ENCODE measurements at regions not wholly inside any gene's neighbourhood (a gene's known extent, or its start where the extent isn't known, plus 50 kb on each side); places are given as distances from the start of the nearest gene placed in this dataset.
"Not testable (repeated sequence)": the region's sequence is repeated elsewhere in the genome, so short reads cannot be mapped to it uniquely, and the experiment has no call there.

DNA sequence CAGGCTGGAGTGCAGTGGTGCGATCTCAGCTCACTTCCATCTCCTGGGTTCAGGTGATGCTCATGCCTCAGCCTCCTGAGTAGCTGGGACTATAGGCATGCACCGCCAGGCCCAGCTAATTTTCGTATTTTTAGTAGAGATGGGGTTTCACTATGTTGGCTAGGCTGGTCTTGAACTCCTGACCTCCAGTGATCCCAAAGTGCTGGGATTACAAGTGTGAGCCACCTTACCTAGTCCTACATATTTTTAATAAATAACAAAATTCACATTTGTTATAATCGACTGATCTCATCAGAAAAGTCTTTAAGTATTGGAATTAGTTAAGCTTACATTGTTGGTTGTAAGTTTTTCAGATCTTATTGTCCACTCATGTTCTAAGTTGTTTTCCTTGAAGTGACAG, 83.4 kb upstream of the TPTE start:
- H3K4me2 ChIP-seq (ENCODE audit: low read depth, low read length); H3K27ac ChIP-seq (ENCODE audit: insufficient read depth, low read length); H2AK9ac ChIP-seq (replicated peaks; ENCODE audit: low read depth, low read length, poor library complexity); intact Hi-C loops (cut with micrococcal nuclease); H2BK20ac ChIP-seq (ENCODE audit: low read depth, low read length); H4K5ac ChIP-seq (ENCODE audit: low read depth, low read length); H4K8ac ChIP-seq (ENCODE audit: low read depth in 2 of 2, low read length in 2 of 2); H2BK5ac ChIP-seq (ENCODE audit: low read depth, low read length, poor library complexity, severe bottlenecking); H3K79me1 ChIP-seq (ENCODE audit: low read depth in 1 of 2, low read length in 2 of 2); H4K20me1 ChIP-seq (ENCODE audit: insufficient read depth, low read length); CTCF ChIA-PET; ATAC-seq (ENCODE audit: low read depth); H3K4me3 ChIP-seq (ENCODE audit: insufficient read depth, low read depth, low read length); H3K14ac ChIP-seq (replicated peaks; ENCODE audit: low read depth, low read length); POLR2A ChIA-PET (ENCODE audit: unreplicated experiment); H3K23ac ChIP-seq (ENCODE audit: low read depth, low read length); H2AFZ ChIP-seq (replicated peaks; ENCODE audit: low read length, poor library complexity); H4K91ac ChIP-seq (ENCODE audit: insufficient read depth, low read depth, low read length); H3K27me3 ChIP-seq (ENCODE audit: control insufficient read depth, insufficient read depth, low read length); H3K4ac ChIP-seq (ENCODE audit: low read depth, low read length); H2BK15ac ChIP-seq (ENCODE audit: low read depth, low read length); H2BK120ac ChIP-seq (ENCODE audit: low read depth, low read length); H3K4me1 ChIP-seq (ENCODE audit: control insufficient read depth, insufficient read depth, low read length); H3K18ac ChIP-seq (ENCODE audit: low read depth, low read length); H3K36me3 ChIP-seq (ENCODE audit: control insufficient read depth, insufficient read depth, low read length); H3K9me1 ChIP-seq (ENCODE audit: insufficient read depth, low read length); DNase-seq; H3K9ac ChIP-seq (ENCODE audit: low read depth, low read length); H3K56ac ChIP-seq (ENCODE audit: extremely low read depth, insufficient read depth, low read length); in situ Hi-C loops (cut with MboI; ENCODE audit: low sequenced_read_pairs); BruUV-seq (replicated peaks); H2AK5ac ChIP-seq (ENCODE audit: low read depth, low read length); dilution Hi-C loops (cut with HindIII; ENCODE audit: low sequenced_read_pairs, unreplicated experiment): not testable (repeated sequence)
- WGBS, 2 experiments (ENCODE audit: extremely low coverage in 2 of 2, insufficient read length in 1 of 2): no CpG with 5 or more reads among the region's 4 CpGs
- H3K9me3 ChIP-seq (ENCODE audit: control insufficient read depth, insufficient read depth, low read length): peaks cover 13% of the 10 kb centered on the region

DNA sequence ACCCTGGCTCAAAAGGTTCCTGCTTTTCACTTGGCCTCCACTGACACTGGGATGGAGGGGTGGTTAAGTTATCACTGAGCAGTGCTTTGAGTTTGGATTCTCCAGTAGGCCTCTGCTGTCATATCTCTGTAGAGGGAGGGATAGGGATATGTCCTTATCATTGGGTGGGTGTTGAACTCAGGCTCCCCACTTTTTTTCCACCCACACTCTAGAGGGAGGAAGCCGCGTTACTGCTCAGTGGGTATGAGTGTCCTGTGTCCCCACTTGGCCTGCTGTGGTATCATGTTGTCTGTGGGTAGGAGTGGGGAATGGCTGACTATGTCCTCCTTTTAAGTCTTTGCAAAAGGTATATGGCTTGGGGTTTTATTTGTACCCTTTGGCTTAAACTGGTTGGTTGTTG, 80.7 kb upstream of the TPTE start:
- H2AK9ac ChIP-seq (replicated peaks; ENCODE audit: low read depth, low read length, poor library complexity); BruUV-seq (replicated peaks); DNase-seq; H3K27me3 ChIP-seq (ENCODE audit: control insufficient read depth, insufficient read depth, low read length); H3K27ac ChIP-seq (ENCODE audit: insufficient read depth, low read length); H3K9me1 ChIP-seq (ENCODE audit: insufficient read depth, low read length); H3K18ac ChIP-seq (ENCODE audit: low read depth, low read length); ATAC-seq (ENCODE audit: low read depth); H4K8ac ChIP-seq (ENCODE audit: low read depth in 2 of 2, low read length in 2 of 2); H3K36me3 ChIP-seq (ENCODE audit: control insufficient read depth, insufficient read depth, low read length); H3K23ac ChIP-seq (ENCODE audit: low read depth, low read length); H3K56ac ChIP-seq (ENCODE audit: extremely low read depth, insufficient read depth, low read length); H4K20me1 ChIP-seq (ENCODE audit: insufficient read depth, low read length); H3K4me1 ChIP-seq (ENCODE audit: control insufficient read depth, insufficient read depth, low read length); POLR2A ChIA-PET (ENCODE audit: unreplicated experiment); CTCF ChIA-PET; H3K4ac ChIP-seq (ENCODE audit: low read depth, low read length); H4K5ac ChIP-seq (ENCODE audit: low read depth, low read length); H2BK120ac ChIP-seq (ENCODE audit: low read depth, low read length); H2BK20ac ChIP-seq (ENCODE audit: low read depth, low read length); H2BK5ac ChIP-seq (ENCODE audit: low read depth, low read length, poor library complexity, severe bottlenecking); H2AFZ ChIP-seq (replicated peaks; ENCODE audit: low read length, poor library complexity); in situ Hi-C loops (cut with MboI; ENCODE audit: low sequenced_read_pairs); H3K9ac ChIP-seq (ENCODE audit: low read depth, low read length); H2BK15ac ChIP-seq (ENCODE audit: low read depth, low read length); H4K91ac ChIP-seq (ENCODE audit: insufficient read depth, low read depth, low read length); dilution Hi-C loops (cut with HindIII; ENCODE audit: low sequenced_read_pairs, unreplicated experiment); H3K14ac ChIP-seq (replicated peaks; ENCODE audit: low read depth, low read length); H3K79me1 ChIP-seq (ENCODE audit: low read depth in 1 of 2, low read length in 2 of 2); H3K4me2 ChIP-seq (ENCODE audit: low read depth, low read length); H2AK5ac ChIP-seq (ENCODE audit: low read depth, low read length); intact Hi-C loops (cut with micrococcal nuclease); H3K4me3 ChIP-seq (ENCODE audit: insufficient read depth, low read depth, low read length): not testable (repeated sequence)
- WGBS, 2 experiments (ENCODE audit: extremely low coverage in 2 of 2, insufficient read length in 1 of 2): no CpG with 5 or more reads among the region's 2 CpGs
- peaks cover 15% of the 10 kb centered on the region for H3K9me3 ChIP-seq (ENCODE audit: control insufficient read depth, insufficient read depth, low read length)

All from IMR-90 (cell line).